GM18519 (cell line): ENCODE measurements at regions not wholly inside any gene's neighbourhood (a gene's known extent, or its start where the extent isn't known, plus 50 kb on each side); places are given as distances from the start of the nearest gene placed in this dataset.
"Not testable (repeated sequence)": the region's sequence is repeated elsewhere in the genome, so short reads cannot be mapped to it uniquely, and the experiment has no call there.

ENCODE experiments used
- ATAC-seq: cut with Tn5 transposase; IDR thresholded peaks from one replicate; pipeline ENCODE4 v1.9.1; 2021; ENCODE audit warnings: mild to moderate bottlenecking, moderate library complexity; ENCODE audit not compliant: unreplicated experiment, low FRiP score

DNA sequence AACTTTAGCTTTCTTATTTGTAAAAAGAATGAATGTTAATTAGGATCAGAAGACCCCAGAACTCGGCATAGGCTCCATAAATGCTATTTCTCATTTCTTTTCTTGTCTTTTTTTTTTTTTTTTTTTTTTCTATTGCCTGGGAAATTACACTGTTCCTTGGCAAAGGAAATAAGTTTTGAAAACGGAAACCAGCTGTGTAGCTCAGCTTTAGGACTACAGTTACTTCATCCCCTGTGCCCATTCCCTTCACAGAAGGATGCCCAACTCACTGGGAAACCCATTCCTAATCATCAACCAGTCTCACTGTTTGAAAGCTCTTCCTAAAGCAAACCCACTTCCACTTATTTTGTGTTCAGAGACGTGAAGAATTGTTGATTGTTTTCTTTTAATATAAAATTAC, 254.0 kb upstream of the IL12A start:
- no peak for ATAC-seq

DNA sequence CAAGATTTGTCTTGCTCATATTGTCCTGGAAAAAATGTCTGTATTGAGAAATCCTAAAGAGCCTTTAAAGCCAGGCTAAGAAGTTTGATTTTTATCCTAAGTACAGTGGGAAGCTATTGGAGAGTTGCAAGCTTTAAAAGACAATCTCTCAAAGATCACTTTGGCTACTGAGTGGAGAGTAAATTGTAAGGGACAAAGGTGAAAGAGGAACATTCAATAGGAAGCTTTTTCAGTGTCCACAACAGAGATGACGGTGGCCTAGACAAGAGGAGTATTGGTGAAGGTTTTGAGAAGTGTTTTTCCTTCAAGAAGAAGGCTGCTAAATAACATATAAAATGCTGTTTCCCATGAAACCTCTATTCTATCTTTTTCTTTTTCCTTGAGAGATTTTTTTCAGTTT, 249.5 kb upstream of the IL12A start:
- no peak for ATAC-seq

DNA sequence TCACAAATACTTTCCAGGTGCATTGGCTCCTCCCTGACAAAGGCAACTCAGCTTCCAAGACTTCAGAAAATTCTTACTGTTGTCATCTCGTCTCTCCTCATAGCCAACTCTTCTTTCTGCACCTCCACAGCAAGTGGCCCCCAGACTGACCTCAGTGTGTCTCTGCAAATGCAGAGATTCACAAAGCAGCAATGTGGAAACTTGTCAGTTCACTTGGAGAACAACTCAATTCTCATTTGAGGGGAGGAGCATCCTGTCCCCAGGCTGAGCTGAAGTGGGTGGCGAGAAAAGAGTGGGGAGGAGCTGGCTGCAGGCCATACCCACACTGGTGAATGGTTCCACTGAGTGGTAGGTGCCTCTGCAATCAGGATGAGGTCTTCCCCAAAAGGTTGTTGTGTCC, 248.7 kb upstream of the IL12A start:
- no peak for ATAC-seq

DNA sequence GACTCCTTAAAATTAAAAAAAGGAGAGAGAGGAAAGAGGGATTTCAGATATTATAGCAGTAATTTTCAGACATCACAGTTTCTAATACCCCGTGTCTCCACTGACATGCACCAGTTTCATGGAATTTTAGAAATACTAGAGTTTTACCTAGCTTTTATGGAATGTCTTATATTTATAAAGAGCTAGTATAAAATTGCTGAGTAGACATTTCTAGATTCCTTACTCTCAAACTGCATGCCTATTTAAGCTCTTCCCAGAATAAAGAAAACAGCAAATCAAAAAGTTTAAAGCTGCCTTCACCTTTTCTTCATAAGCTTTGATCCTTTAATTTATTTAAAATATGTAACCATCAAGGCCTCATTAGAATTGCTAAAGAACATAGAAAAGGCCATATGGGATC, 247.4 kb upstream of the IL12A start:
- ATAC-seq = no peak

DNA sequence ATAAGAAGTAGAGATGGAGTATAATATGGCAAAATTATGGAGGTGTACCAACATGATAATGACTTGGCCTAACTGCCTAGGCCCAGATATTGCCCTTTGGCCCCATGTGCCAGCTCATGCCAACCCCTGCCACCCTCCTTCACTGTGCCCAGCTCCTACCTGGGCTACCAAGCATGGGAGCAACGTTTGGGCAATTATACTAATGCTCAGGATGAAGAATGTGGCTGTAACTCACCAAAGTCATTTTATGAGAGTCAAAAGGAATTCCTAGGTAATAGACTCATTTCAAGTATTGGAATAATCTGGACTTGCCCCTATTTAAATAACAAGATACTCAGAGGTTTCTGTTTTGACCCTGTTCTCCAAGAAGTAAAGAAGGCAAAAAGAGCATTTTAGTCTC, 240.2 kb upstream of the IL12A start:
- no peak for ATAC-seq

DNA sequence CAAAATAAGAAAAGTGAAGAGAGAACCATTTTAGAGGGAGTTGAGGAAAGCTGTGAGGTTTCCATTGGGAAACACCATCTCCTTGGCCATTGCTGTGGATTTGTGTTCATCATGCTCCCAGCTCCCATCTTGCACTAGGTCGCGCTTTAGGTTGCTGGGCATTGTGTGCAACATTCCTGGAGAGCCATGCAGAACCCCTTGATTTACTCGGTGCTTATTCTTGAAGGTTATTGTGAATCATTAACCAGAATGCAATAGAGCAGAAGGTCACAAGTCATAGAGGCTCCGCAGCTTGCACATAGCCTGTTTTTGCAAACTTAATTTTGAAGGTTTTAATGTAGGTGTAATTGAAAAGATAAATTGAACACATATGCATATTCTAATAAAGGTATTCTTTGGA, 239.2 kb upstream of the IL12A start:
- ATAC-seq = no peak

DNA sequence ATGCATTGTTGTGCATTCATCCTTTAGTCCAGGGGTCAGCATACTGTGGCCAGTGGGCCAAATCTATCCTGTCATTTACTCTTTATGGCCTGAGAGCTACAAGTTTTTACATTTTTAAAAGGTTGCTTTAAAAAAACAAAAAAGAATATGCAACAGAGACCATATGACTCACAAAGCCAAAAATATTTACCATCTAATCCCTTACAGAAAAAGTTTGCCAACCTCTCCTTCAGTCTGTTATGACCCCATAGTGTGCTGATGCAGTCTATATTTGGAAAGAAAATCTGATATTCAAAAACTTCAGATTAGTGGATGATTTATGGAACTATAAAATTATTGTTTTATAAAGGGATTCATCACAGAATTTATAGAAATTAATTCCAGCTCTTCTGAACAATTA, 237.5 kb upstream of the IL12A start:
- ATAC-seq = no peak

DNA sequence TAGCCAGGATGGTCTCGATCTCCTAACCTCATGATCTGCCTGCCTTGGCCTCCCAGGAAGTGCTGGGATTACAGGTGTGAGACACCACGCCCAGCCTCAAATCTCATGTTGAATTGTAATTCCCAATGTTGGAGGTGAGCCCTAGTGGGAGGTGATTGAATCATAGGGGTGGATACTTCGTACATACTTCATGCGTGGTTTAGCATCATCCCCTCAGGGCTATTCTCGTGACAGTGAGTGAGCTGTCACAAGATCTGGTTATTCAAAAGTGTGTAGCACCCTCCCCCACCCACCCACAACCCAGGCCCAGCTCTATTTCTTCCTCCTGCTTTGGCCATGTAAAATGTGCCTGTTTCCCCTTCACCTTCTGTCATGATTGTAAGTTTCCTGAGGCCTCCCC, 236.9 kb upstream of the IL12A start:
- ATAC-seq = no peak

DNA sequence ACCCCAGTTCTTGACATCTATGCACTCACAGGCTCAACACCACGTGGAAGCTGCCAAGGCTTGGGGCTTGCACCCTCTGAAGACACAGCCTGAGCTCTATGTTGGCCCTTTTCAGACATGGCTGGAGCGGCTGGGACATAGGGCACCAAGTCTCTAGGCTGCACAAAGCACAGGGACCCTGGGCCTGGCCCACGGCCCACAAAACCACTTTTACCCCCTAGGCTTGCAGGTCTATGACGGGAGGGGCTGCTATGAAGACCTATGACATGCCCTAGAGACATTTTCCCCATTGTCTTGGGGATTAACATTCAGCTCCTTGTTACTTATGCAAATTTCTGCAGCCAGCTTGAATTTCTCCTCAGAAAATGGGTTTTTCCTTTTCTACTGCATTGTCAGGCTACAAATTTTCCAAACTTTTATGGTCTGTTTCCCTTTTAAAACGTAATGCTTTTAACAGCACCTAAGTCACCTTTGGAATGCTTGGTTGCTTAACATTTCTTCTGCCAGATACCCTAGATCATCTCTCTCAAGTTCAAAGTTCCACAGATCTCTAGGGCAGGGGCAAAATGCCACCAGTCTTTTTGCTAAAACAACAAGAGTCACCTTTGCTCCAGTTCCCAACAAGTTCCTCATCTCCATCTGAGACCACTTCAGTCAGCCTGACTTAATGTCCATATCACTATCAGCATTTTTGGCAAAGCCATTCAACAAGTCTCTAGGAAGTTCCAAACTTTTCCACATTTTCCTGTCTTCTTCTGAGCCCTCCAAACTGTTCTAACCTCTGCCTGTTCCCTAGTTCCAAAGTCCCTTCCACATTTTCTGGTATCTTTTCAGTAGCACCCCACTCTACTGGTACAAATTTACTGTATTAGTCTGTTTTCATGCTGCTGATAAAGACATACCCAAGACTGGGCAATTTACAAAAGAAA, 232.1 kb upstream of the IL12A start:
- ATAC-seq = not testable (repeated sequence)

DNA sequence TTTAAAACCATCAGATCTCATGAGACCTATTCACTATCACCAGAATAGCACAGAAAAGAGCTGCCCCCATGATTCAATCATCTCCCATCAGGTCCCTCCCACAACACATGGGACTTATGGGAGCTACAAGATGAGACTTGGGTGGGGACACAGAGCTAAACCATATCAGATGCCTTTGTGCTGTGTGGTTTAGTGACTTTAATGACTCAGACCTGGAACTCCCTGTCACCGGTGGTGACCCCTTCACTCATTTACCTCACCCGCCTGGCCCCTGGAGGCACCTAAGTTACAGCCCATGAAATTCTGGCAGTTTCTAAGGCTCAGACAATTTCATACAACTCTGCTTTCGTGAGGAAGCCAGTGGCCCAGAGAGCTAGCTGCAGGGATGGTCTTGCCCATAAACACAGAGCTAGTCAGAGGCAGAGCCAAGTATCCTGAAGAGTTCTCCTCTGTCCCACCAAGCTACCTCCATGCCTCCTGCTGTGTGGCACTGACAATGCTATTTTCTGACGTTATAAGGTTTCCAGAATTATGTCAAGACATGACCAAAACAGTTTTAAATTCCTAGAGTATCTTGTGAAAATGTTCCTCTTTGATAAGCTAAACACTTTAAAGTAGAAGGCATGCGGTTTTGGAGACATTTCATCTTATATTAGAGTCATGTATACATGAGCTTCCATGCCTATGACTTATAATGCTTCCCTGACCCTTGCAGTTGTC, 231.1 kb upstream of the IL12A start:
- no peak for ATAC-seq

DNA sequence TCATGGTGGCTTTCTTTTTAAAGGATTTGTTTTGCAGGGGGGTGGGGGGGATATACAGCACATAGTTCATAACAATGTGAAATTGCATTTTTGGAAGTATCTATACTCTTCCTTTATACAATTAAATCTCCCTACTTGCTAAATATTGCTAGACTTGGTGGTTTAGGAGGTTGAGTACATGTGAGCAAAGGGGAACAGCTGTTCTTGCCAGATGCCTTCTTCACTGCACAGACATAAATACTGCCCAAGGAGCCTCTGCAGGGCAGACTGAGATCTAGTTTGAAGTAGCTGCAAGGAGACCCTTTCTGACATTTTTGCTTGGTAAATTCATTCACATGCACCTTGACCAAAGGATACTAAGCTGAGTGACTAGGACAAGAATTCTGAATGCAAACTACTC, 228.6 kb upstream of the IL12A start:
- ATAC-seq = no peak

DNA sequence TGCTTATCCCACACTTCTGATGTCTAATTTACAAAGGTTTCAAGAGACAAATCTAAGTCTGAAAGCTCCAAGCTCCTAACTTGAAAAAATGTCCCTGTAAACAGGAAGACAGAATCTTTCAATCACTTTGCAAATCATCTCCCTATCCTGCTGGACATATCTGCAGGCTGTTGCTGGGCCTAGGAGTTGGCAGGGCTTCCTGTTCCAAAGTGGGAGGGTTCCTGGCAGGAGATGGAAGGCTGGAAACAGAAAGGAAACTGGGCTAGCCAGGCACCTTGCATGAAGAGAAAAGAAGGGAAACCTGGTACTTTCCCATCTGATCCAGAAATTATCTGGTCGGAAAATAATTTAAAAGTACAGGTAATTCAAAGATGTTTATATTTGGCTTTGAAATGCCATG, 227.3 kb upstream of the IL12A start:
- no peak for ATAC-seq

DNA sequence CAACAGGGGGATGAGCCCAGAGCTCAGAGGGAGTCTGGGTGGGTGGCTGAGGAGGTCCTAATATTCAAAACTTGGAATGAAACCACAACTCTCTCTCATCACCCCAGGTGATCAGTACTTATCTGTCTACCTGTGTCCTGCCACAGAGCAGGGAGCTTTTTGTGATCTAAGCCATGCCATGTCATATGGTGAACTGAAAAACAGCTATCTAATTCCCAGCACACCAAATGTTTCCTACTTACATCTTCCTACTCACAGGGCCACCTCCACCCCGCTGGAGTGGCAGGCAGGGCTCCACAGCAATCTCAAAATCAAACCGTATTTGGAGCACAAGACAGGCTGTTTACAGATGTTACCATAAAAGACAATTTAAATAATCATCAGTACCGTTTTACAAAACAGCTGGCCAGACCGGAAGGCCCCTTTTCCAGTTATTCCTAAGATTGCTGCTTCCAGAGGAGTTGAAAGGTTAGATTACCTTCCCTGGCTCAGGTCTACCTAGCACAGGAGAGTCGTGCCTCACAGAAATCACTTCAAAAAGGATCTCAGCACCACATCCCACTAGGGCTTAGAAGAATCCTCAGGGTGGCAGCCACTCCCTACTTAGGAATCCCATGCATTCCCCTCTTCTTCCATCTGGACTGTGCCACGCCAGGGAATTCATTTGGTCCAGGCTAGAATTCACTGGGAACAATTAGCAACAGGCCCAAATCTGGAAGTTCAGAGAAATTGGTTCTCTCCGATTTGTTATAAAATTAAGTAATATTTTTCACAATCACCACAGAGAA, 226.6 kb upstream of the IL12A start:
- no peak for ATAC-seq

DNA sequence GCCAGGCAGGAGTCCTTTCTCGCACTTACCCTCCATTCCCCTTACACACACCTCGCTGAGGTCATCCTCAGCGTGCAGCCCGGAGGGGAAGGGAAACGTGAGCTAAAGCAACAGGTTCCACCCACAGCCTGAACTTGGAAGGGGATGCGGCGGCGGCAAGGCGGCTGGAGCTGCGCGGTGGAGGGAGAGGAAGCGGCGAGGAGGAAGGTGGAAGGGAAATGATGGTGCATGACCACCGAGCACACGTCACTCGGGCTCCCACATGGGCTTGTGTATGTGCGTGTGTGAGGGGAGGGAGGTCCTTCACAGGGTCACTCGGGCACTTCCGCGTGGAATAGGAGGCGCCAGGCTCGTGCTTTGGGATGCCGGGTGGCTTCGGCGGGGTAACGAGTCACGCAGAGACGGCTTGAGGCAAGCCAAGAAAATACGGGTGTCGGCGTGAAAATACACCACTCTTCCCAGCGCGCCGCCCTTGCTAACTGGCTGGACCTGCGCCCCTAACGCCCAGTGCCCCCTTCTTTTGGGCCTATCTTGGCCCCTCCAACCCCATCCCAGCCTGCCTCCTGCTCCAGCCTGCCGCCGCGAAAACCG, 225.5 kb upstream of the IL12A start:
- peak; percentile 30 for ATAC-seq

DNA sequence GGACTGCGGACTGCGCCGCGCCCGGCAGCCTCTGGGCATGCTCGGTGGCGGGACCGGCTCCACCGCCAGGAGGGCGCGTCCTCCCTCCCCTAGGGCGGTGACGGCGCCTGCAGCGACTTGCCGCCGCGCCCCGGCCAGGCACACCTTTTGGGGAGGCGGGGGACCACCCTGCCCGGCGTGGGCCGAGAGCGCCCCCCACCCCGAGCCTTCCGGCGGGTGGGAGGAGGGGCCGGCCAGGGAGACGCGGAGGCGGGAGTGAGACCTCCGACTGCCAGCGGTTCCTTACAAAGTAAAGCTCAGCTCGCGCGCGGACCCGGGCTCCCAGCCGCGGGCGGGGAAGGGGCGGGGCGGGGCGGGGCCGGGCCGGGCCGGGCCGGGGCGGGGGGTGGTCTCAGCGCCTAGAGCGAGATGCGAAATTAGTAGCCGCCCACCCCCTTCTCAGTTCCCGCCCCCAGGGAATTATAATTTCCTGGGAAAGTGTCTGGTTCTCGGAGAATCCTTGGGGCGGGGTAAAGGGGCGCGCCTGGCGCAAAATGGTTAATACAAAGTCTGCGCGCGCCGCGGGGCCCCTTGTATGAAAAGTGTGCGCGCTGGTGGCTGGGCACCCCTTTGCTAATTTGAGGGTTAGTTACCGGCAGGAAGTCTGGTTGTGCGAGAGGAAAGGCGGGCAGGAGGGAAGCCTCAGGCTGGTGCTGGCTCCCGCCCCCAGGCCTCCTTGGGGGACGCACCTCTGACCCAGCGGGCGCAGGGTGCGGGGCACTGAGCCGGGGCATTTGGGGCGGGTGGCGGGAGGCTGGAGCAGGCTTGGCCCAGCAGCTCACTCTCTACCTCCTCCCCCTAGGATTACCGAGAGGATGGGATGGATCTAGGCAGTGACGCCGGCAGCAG, 224.8 kb upstream of the IL12A start:
- peak; percentile 70 for ATAC-seq

DNA sequence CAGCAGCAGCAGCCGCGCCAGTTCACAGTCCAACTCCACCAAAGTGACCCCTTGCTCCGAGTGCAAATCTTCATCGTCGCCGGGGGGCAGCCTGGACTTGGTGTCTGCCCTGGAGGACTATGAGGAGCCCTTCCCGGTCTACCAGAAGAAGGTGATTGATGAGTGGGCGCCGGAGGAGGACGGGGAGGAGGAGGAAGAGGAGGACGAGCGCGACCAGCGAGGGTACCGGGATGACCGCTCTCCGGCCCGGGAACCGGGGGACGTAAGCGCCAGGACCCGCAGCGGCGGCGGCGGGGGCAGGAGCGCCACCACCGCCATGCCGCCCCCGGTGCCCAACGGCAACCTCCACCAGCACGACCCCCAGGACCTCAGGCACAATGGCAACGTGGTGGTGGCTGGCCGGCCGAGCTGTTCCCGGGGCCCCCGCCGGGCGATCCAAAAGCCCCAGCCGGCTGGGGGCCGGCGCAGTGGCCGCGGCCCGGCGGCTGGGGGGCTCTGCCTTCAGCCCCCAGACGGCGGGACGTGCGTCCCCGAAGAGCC, 224.1 kb upstream of the IL12A start:
- no peak for ATAC-seq

DNA sequence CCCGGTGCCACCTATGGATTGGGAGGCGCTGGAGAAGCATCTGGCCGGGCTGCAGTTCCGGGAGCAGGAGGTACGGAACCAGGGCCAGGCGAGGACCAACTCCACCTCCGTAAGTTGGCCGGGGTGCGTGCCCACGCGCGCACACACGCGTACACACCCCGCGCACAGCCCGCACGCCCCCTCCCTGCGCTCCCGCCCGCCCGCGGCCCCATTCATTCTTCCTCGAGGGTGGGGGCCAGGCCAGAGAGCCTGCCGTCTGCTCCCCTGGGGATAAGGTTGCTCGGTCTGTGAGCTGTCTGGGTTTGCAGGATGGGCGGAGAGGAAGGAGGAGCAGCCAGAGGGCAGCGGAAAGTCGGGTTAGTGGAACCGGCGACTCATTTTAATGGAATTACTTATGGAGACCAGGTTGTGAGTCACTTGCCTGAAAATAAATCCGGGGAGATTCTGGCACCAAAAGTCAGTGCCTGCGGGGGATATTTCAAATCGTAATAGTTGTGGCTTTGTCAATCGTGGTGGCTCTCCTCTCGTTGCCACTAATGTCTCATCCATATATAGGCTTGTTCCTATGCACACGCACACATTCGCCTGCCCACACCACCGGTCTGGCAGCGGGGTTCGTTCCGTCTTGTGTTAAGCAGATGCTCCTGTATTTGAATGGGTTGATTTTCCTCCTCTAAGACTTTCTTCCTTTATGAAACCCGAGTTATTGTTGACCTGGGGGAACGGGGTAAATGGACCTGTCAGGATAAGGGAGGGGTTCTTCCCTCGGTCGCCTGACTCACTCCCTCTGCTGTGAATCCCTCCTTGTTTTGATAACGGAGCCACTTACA, 223.4 kb upstream of the IL12A start:
- no peak for ATAC-seq

DNA sequence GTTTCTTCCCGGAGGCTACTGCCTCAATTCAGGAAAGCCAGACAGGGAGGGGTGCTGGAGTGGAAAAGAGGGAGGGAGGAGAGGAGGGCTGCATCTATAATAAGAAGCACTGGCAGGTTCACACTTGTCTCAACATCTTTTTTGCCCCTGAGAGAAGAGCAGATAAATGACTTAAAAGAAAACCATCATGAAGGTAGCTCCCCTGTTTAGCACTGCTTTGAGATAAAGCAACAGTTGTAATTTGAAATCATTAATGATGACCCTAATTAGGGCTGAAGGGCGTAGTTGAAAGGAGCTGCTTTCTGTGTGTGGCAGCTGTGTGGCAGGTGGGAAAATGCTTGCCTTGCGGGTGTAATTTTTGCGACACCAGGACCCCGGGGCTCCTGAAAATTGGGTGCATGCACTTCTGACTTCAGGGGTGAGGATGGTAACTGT, 222.8 kb upstream of the IL12A start:
- ATAC-seq = no peak
